Neural progenitor cell (in vitro differentiated cells): ENCODE measurements at regions not wholly inside any gene's neighbourhood (a gene's known extent, or its start where the extent isn't known, plus 50 kb on each side); places are given as distances from the start of the nearest gene placed in this dataset.

Experiments
- DNase-seq: peaks from one replicate; pipeline ENCODE4 v3.0.0-alpha.2; 2016; ENCODE audit warnings: low spot score
- H2AFZ ChIP-seq: fragments of 200-600 bp; sonication (generic); replicated peaks from 2 replicates; pipeline ENCODE4 v1.6.1; 2016; ENCODE audit warnings: antibody characterized with exemption
- H3F3A ChIP-seq: fragments of 200-600 bp; sonication (generic); 2 replicates; pipeline ENCODE4 v1.6.1; 2016; ENCODE audit warnings: antibody characterized with exemption, low read depth
- H3K27ac ChIP-seq: fragments of 200-600 bp; sonication (generic); 2 replicates; pipeline ENCODE4 v1.5.1; 2016; ENCODE audit warnings: mild to moderate bottlenecking
- H3K27me3 ChIP-seq: fragments of 200-600 bp; sonication (generic); 2 replicates; pipeline ENCODE4 v1.6.1; 2016; ENCODE audit warnings: mild to moderate bottlenecking, moderate library complexity
- H3K36me3 ChIP-seq: fragments of 200-600 bp; sonication (generic); 2 replicates; pipeline ENCODE4 v1.5.1; 2016
- H3K4me1 ChIP-seq: fragments of 200-600 bp; sonication (generic); 2 replicates; pipeline ENCODE4 v1.6.1; 2016; ENCODE audit warnings: mixed run types
- H3K4me2 ChIP-seq: fragments of 200-600 bp; sonication (generic); 2 replicates; pipeline ENCODE4 v1.6.1; 2016
- H3K4me3 ChIP-seq: fragments of 200-600 bp; sonication (generic); 2 replicates; pipeline ENCODE4 v1.5.1; 2016
- H3K79me2 ChIP-seq: fragments of 200-600 bp; sonication (generic); 2 replicates; pipeline ENCODE4 v1.6.1; 2016; ENCODE audit warnings: low read depth
- H3K9ac ChIP-seq: fragments of 200-600 bp; sonication (generic); 2 replicates; pipeline ENCODE4 v1.6.1; 2016
- H3K9me3 ChIP-seq: fragments of 200-600 bp; sonication (generic); 2 replicates; pipeline ENCODE4 v1.5.1; 2016; ENCODE audit warnings: low read depth
- H4K20me1 ChIP-seq: fragments of 200-600 bp; sonication (generic); 2 replicates; pipeline ENCODE4 v1.6.1; 2016; ENCODE audit warnings: low read depth
- H3K27ac Mint-ChIP-seq: 3 replicates; pipeline ENCODE4 v1.8.0; 2021; ENCODE audit warnings: mixed read lengths
- H3K27me3 Mint-ChIP-seq: 2 replicates; pipeline ENCODE4 v1.8.0; 2022; ENCODE audit warnings: low read depth, mild to moderate bottlenecking, inconsistent platforms, moderate library complexity, mixed read lengths; ENCODE audit not compliant: insufficient read depth
- H3K36me3 Mint-ChIP-seq: 3 replicates; pipeline ENCODE4 v1.8.0; 2021; ENCODE audit warnings: mixed read lengths
- H3K4me1 Mint-ChIP-seq: 3 replicates; pipeline ENCODE4 v1.8.0; 2021; ENCODE audit warnings: mixed read lengths
- H3K4me3 Mint-ChIP-seq: 3 replicates; pipeline ENCODE4 v1.8.0; 2021; ENCODE audit warnings: mild to moderate bottlenecking, moderate library complexity, mixed read lengths
- H3K9me3 Mint-ChIP-seq: 3 replicates; pipeline ENCODE4 v1.8.0; 2020; ENCODE audit warnings: mixed read lengths
- CTCF ChIP-seq: fragments of 200-600 bp; sonication (generic); IDR thresholded peaks from 2 replicates; pipeline ENCODE4 v1.5.1; 2017; ENCODE audit warnings: antibody characterized with exemption, mild to moderate bottlenecking
- EZH2 ChIP-seq: fragments of 200-600 bp; sonication (generic); IDR thresholded peaks from 2 replicates; pipeline ENCODE4 v1.6.1; 2017; ENCODE audit warnings: antibody characterized with exemption, mild to moderate bottlenecking, moderate library complexity
- EZH2phosphoT487 ChIP-seq: fragments of 200-600 bp; sonication (generic); IDR thresholded peaks from 2 replicates; pipeline ENCODE4 v1.6.1; 2017; ENCODE audit warnings: antibody characterized with exemption

GRCh38 chr10:118246332-118247295, 95.5 kb downstream of the FAM204A start:
- peak; percentile 59 for DNase-seq
- peak overlapping the region; percentile 7 for H3K4me3 Mint-ChIP-seq
- peak overlapping the region; percentile 35 for H3K27ac ChIP-seq
- peaks cover 34% of the 10 kb centered on the region for H3F3A ChIP-seq
- peaks cover 62% of the 10 kb centered on the region for H3K4me1 ChIP-seq
- no peak overlapping the region for H3K27ac Mint-ChIP-seq
- no peaks in the 10 kb centered on the region for H3K36me3 ChIP-seq
- H3K4me1 Mint-ChIP-seq, result peaks cover 27% of the 10 kb centered on the region
- peaks cover 3% of the 10 kb centered on the region for H3K9me3 Mint-ChIP-seq
- peak overlapping the region; percentile 28 for H3K4me3 ChIP-seq
- peak overlapping the region; percentile 73 for H3K4me2 ChIP-seq
- peak overlapping the region; percentile 37 for H2AFZ ChIP-seq
- H3K9me3 ChIP-seq, result no peaks in the 10 kb centered on the region
- TF ChIP-seq CTCF (no peak), EZH2 (no peak), EZH2phosphoT487 (no peak)
- H3K27me3 ChIP-seq, result peaks cover 24% of the 10 kb centered on the region
- no peaks in the 10 kb centered on the region for H3K36me3 Mint-ChIP-seq
- no peaks in the 10 kb centered on the region for H4K20me1 ChIP-seq
- peaks cover 11% of the 10 kb centered on the region for H3K27me3 Mint-ChIP-seq
- H3K9ac ChIP-seq, result no peak overlapping the region
- no peaks in the 10 kb centered on the region for H3K79me2 ChIP-seq

GRCh38 chr10:118243907-118244306, 98.2 kb downstream of the FAM204A start:
- no peaks in the 10 kb centered on the region for H3K79me2 ChIP-seq
- DNase-seq, result no peak
- H3K9ac ChIP-seq, result no peak overlapping the region
- H3K4me2 ChIP-seq, result peak overlapping the region; percentile 73
- no peak for TF ChIP-seq EZH2
- no peak for TF ChIP-seq CTCF
- no peak for TF ChIP-seq EZH2phosphoT487
- Mint-ChIP-seq H3K4me3 (no peak overlapping the region), H3K9me3 (peaks cover 3% of the 10 kb centered on the region), H3K4me1 (peaks cover 38% of the 10 kb centered on the region), H3K36me3 (no peaks in the 10 kb centered on the region), H3K27ac (no peak overlapping the region), H3K27me3 (peaks cover 16% of the 10 kb centered on the region)
- peaks cover 17% of the 10 kb centered on the region for H3K27me3 ChIP-seq
- no peaks in the 10 kb centered on the region for H3K9me3 ChIP-seq
- H2AFZ ChIP-seq, result no peak overlapping the region
- no peaks in the 10 kb centered on the region for H3K36me3 ChIP-seq
- peaks cover 65% of the 10 kb centered on the region for H3K4me1 ChIP-seq
- H4K20me1 ChIP-seq, result no peaks in the 10 kb centered on the region
- no peak overlapping the region for H3K4me3 ChIP-seq
- H3K27ac ChIP-seq, result no peak overlapping the region
- peaks cover 34% of the 10 kb centered on the region for H3F3A ChIP-seq

- Mint-ChIP-seq H3K27ac (no peak overlapping the region), H3K9me3 (peaks cover 3% of the 10 kb centered on the region), H3K4me3 (peak overlapping the region; percentile 68), H3K4me1 (peaks cover 34% of the 10 kb centered on the region), H3K36me3 (no peaks in the 10 kb centered on the region), H3K27me3 (peaks cover 11% of the 10 kb centered on the region)
- H4K20me1 ChIP-seq, result no peaks in the 10 kb centered on the region
- H3K9me3 ChIP-seq, result no peaks in the 10 kb centered on the region
- peak overlapping the region; percentile 80 for H2AFZ ChIP-seq
- H3K36me3 ChIP-seq, result no peaks in the 10 kb centered on the region
- H3F3A ChIP-seq, result peaks cover 20% of the 10 kb centered on the region
- H3K4me2 ChIP-seq, result peak overlapping the region; percentile 73
- peak; percentile 90 for DNase-seq
- H3K27me3 ChIP-seq, result peaks cover 17% of the 10 kb centered on the region
- no peak overlapping the region for H3K9ac ChIP-seq
- H3K4me1 ChIP-seq, result peaks cover 56% of the 10 kb centered on the region
- TF ChIP-seq CTCF (peak; percentile 98), EZH2 (no peak)
- H3K4me3 ChIP-seq, result peak overlapping the region; percentile 31
- H3K79me2 ChIP-seq, result no peaks in the 10 kb centered on the region
- H3K27ac ChIP-seq, result no peak overlapping the region
Observed at GRCh38 chr10:118241229-118242137, 100.6 kb downstream of the FAM204A start.
